ENCODE measurements at regions not wholly inside any gene's neighbourhood (a gene's known extent, or its start where the extent isn't known, plus 50 kb on each side); places are given as distances from the start of the nearest gene placed in this dataset.

DNA sequence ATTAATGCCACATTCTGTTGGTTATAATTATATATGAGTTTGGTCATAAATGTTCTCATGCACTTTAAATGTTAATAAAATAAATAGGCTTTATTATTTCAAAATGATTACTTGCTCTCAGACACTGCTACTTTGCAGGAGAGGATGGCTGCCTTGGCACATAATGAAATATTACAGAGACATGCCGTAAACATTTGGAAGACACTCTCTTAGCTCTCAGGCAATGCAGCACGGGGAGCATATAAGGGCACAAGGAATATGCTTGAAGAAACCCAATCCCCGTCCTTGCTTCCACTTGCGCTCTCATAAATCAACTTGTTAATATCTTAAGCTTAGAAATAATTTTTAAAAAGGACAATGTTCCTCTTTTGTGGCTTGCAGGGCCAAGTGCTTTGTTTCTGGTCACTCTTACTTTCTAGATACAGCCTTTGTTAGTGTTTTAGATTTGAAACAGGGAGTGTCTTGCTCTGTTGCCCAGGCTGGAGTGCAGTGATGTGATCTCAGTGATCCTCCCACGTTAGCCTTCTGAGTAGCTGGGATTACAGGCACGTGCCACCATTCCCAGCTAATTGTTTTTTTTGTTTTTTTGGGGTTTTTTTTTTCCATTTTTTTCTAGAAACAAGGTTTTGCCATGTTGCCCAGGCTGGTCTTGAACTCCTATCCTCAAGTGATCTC, 445.0 kb downstream of the SPRY1 start:
- Histone ChIP-seq H3K4me1 (no peaks in the 10 kb centered on the region), H3K9me3 (no peaks in the 10 kb centered on the region), H3K4me3 (no peak overlapping the region), H3K27me3 (no peaks in the 10 kb centered on the region), H3K36me3 (no peaks in the 10 kb centered on the region), H3K27ac (no peak overlapping the region)
- ATAC-seq (no peak), DNase-seq (no peak)
- TF ChIP-seq POLR2A (IDR thresholded peaks at IDR 0.05) (no peak), CTCF (IDR thresholded peaks at IDR 0.05) (no peak)
- intact Hi-C loops (cut with DNase I) = no loop called here
- WGBS (ENCODE audit: insufficient coverage, low coverage, low lambda C conversion rate, missing lambda C conversion rate) = 51% methylated on average over 6 of the region's 6 CpGs

DNA sequence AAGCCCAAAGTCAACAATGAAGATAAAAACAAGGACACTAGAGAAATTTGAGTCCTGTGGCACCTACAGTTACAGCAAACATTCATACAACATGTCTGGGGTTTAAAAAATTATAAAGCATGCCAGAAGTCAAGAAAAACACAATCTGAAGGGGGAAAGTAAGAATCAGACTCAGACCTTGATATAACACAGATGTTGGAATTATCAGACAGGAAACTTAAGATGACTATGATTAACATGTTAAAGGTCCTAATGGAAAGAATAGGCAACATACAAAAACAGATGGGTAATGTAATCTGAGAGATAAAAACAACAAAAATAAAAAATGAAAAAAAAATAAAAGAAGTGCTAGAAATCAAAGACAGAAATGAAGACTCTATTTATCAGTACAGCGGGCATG, 446.5 kb downstream of the SPRY1 start:
- no peak overlapping the region for H3K4me3 ChIP-seq
- TF ChIP-seq POLR2A (IDR thresholded peaks at IDR 0.05) (no peak), CTCF (IDR thresholded peaks at IDR 0.05) (no peak)
- H3K36me3 ChIP-seq = no peaks in the 10 kb centered on the region
- H3K4me1 ChIP-seq = no peaks in the 10 kb centered on the region
- 92% methylated on average over 1 of the region's 1 CpG for WGBS (ENCODE audit: insufficient coverage, low coverage, low lambda C conversion rate, missing lambda C conversion rate)
- ATAC-seq = no peak
- no peaks in the 10 kb centered on the region for H3K27me3 ChIP-seq
- no peak for DNase-seq
- H3K9me3 ChIP-seq = no peaks in the 10 kb centered on the region
- intact Hi-C loops (cut with DNase I) = no loop called here
- no peak overlapping the region for H3K27ac ChIP-seq

GRCh38 chr4:123844374-123844773, 447.8 kb downstream of the SPRY1 start:
- DNase-seq (no peak), ATAC-seq (peak in 1 of 4 donors; percentile 24)
- Histone ChIP-seq H3K27me3 (no peaks in the 10 kb centered on the region), H3K4me3 (no peak overlapping the region), H3K27ac (no peak overlapping the region), H3K36me3 (no peaks in the 10 kb centered on the region), H3K9me3 (no peaks in the 10 kb centered on the region), H3K4me1 (no peaks in the 10 kb centered on the region)
- TF ChIP-seq CTCF (IDR thresholded peaks at IDR 0.05) (no peak), POLR2A (IDR thresholded peaks at IDR 0.05) (no peak)
- 64% methylated on average over 3 of the region's 4 CpGs for WGBS (ENCODE audit: insufficient coverage, low coverage, low lambda C conversion rate, missing lambda C conversion rate)
- intact Hi-C loops (cut with DNase I) = no loop called here

- Histone ChIP-seq H3K4me3 (no peak overlapping the region), H3K36me3 (no peaks in the 10 kb centered on the region), H3K9me3 (no peaks in the 10 kb centered on the region), H3K27me3 (no peaks in the 10 kb centered on the region), H3K4me1 (no peaks in the 10 kb centered on the region), H3K27ac (no peak overlapping the region)
- no peak for DNase-seq
- no peak for ATAC-seq
- no peak for TF ChIP-seq POLR2A (IDR thresholded peaks at IDR 0.05)
- TF ChIP-seq CTCF (IDR thresholded peaks at IDR 0.05) = no peak
- intact Hi-C loops (cut with DNase I) = no loop called here
Measured at GRCh38 chr4:123846092-123846491, 449.5 kb downstream of the SPRY1 start.

GRCh38 chr4:123846561-123846960, 450.0 kb downstream of the SPRY1 start:
- DNase-seq (no peak), ATAC-seq (no peak)
- no peak overlapping the region for H3K27ac ChIP-seq
- H3K27me3 ChIP-seq = no peaks in the 10 kb centered on the region
- H3K9me3 ChIP-seq = no peaks in the 10 kb centered on the region
- TF ChIP-seq CTCF (IDR thresholded peaks at IDR 0.05) (no peak), POLR2A (IDR thresholded peaks at IDR 0.05) (no peak)
- intact Hi-C loops (cut with DNase I) = no loop called here
- no peak overlapping the region for H3K4me3 ChIP-seq
- no peaks in the 10 kb centered on the region for H3K36me3 ChIP-seq
- H3K4me1 ChIP-seq = no peaks in the 10 kb centered on the region
